T-helper 1 cell treated with Interleukin-12 subunit alpha and Interleukin-12 subunit beta and Interleukin-4 antibody, amounts not matched to agents 30 ng/mL and 1 ng/mL, for 36 hours (primary cell): ENCODE measurements at regions not wholly inside any gene's neighbourhood (a gene's known extent, or its start where the extent isn't known, plus 50 kb on each side); places are given as distances from the start of the nearest gene placed in this dataset.
"Not testable (repeated sequence)": the region's sequence is repeated elsewhere in the genome, so short reads cannot be mapped to it uniquely, and the experiment has no call there.

Experiments
- intact Hi-C: fragments of 100-400 bp; cut with micrococcal nuclease; formaldehyde crosslinking; loops from one replicate; pipeline ENCODE4 v1.15.1; 2024

GRCh38 chr5:130350131-130350530 is 445.9 kb downstream of the CHSY3 start:
- intact Hi-C loops: no loop called here

GRCh38 chr5:130337179-130337888 is 433.1 kb downstream of the CHSY3 start:
- intact Hi-C loops: no loop called here

- intact Hi-C loops: no loop called here
These were observed 430.9 kb downstream of the CHSY3 start for GRCh38 chr5:130335117-130335516.

DNA sequence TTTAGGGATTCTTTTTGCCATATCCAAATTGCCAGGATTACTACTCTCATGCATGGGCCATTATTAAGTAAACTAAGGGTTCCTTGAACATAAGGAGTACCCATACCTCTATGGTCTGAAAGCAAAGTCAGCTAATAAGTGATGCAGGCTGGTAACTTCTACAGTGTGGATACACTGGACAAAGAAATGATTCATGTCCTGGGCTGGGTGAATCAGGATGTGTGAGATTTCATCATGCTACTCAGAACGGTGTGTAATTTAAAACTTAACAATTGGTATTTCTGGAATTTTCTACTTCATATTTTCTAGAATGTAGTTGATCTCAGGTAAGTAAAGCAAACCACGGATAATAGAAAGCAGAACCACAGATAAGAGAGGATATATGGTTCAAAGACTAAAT is 428.8 kb downstream of the CHSY3 start:
- intact Hi-C loops: no loop called here

DNA sequence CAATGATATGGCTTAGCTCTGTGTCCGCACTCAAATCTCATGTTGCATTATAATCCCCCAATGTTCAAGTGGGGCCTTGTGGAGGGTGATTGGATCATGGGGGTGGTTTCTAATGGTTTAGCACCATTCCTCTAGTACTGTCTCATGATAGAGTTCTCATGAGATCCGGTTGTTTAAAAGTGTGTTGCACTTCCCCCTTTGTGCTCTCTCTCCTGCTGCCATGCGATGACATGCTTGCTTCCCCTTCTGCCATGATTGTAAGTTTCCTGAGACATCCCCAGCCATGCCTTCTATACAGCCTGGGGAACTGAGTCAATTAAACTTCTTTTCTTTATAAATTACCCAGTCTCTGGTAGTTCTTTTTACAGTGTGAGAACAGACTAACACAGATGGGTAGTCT is 427.1 kb downstream of the CHSY3 start:
- intact Hi-C loops: no loop called here

- intact Hi-C loops: no loop called here
These were observed 420.8 kb downstream of the CHSY3 start for GRCh38 chr5:130324953-130325671.

GRCh38 chr5:130323804-130324454 is 419.7 kb downstream of the CHSY3 start:
- intact Hi-C loops: no loop called here

DNA sequence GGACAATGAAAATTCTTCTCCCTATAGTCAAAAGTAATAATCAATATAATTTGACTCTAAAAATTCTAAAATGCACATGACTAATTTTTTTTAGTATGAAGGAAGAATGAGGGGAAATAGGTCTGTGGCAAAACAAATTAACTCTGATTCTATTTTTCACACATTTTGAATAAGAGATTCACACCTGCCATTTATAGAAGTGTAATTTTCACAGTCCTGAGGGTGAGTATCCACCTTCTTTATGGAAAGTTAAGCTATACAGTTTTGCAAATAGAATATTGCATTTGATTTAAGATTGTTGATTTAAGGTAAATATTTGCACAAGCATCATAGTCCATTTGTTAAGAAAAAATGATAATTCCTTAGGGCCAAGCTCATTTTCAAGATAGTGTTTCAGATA is 417.7 kb downstream of the CHSY3 start:
- intact Hi-C loops: no loop called here

- intact Hi-C loops: no loop called here
These were observed 412.9 kb downstream of the CHSY3 start for GRCh38 chr5:130316971-130317680.

- intact Hi-C loops: no loop called here
These were observed 391.0 kb downstream of the CHSY3 start for GRCh38 chr5:130295235-130295634.

GRCh38 chr5:130294798-130295197 is 390.5 kb downstream of the CHSY3 start:
- intact Hi-C loops: not testable (repeated sequence)

GRCh38 chr5:130290219-130290618 is 386.0 kb downstream of the CHSY3 start:
- intact Hi-C loops: no loop called here

- intact Hi-C loops: no loop called here
These were observed 385.1 kb downstream of the CHSY3 start for GRCh38 chr5:130289132-130290088.

GRCh38 chr5:130287438-130287837 is 383.2 kb downstream of the CHSY3 start:
- intact Hi-C loops: no loop called here

GRCh38 chr5:130286971-130287370 is 382.7 kb downstream of the CHSY3 start:
- intact Hi-C loops: no loop called here

DNA sequence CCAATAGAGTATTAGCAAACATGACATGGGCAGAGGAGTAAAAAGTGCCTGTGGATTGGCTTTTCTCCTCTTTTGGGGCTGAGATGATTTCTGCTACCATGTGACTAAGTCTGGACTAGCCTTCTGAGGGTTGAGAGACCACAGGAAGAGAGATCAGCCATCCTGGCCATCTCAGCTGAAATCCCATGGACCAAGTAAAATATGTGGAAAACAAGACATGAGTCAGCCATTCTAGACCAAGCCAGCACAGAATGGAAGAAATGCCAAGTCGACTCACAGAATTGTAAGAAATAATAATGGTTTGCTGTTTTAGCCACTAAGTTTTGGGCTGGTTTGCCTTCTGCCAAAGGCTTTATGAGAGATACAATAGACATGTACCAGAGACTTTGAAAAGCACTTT is 377.8 kb downstream of the CHSY3 start:
- intact Hi-C loops: no loop called here

DNA sequence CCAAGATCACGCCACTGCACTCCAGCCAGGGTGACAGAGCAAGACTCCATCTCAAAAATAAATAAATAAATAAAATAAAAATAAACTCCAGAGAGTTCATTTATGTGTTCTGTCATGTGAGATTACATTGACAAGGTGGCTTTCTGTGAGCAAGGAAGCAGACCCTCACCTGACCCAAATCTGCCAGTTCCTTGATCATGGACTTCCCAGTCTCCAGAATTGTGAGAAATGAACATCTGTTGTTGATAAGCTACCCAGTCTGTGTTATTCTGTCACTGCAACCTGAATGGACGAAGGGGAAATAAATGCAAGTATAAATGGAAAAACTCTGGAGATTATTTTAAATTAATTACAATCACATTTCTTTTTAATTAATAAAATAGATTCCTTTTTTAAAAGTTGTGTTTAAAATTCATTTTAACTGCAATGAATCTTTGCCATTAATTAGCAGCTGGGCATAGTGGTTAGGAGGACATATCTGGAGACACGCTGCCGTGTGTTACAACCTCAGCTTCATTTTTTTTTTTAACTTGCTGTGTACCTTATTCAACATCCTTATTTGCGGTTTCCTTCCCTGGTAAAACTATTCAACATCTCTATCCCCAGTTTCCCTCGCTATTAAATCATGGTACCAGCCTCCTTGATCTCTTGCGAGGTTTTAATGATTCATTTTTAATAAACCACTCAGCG is 376.4 kb downstream of the CHSY3 start:
- intact Hi-C loops: no loop called here

DNA sequence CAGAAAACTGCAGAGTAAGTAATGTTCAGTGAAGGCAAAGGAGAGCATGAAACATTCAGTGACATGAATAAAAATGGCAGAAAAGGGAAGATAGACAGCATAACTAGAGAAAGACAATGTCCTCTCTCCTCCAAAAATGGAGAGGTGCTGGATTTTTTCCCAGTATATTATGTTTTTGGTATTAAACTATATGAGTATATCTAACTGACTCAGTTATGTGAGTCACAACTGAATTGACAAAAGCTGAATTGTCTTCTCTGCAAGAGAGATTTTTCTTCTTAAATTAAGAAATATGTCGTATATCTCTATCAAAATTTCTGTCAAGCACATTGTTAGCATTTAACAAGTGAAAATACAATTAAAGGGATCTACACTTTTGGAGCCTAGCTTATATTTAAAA is 375.1 kb downstream of the CHSY3 start:
- intact Hi-C loops: no loop called here

GRCh38 chr5:130278136-130278535 is 373.9 kb downstream of the CHSY3 start:
- intact Hi-C loops: no loop called here

DNA sequence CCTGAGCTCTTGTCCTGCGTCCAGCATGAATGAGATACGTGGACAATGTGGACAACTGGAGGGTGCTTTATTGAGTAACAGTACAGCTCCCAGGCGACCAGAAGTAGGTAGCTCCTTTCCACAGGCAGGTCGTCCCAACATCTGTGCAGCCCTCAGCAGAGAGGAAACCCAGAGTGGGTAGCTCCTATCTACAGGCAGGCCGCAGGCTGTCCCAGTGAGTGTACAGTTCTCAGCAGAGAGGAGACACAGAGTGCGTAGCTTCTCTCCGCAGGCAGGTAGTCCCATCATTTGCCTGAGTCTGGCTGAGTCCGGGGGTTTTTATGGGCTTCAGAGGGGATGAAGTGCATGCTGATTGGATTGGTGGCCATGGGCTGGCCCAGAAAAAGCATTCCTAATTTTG is 373.3 kb downstream of the CHSY3 start:
- intact Hi-C loops: no loop called here
